GM21825 (cell line): ENCODE measurements at regions not wholly inside any gene's neighbourhood (a gene's known extent, or its start where the extent isn't known, plus 50 kb on each side); places are given as distances from the start of the nearest gene placed in this dataset.
"Not testable (repeated sequence)": the region's sequence is repeated elsewhere in the genome, so short reads cannot be mapped to it uniquely, and the experiment has no call there.

ENCODE experiments used
- ATAC-seq: cut with Tn5 transposase; IDR thresholded peaks from one replicate; pipeline ENCODE4 v1.9.1; 2021; ENCODE audit warnings: mild to moderate bottlenecking, moderate library complexity; ENCODE audit not compliant: unreplicated experiment

GRCh38 chr6:27633221-27633688 is 160.3 kb upstream of the ZNF184 start:
- ATAC-seq, result not testable (repeated sequence)

- no peak for ATAC-seq
These were observed 158.7 kb upstream of the ZNF184 start for GRCh38 chr6:27631609-27631916.

- no peak for ATAC-seq
These were observed 158.1 kb upstream of the ZNF184 start for GRCh38 chr6:27630727-27631608.

DNA sequence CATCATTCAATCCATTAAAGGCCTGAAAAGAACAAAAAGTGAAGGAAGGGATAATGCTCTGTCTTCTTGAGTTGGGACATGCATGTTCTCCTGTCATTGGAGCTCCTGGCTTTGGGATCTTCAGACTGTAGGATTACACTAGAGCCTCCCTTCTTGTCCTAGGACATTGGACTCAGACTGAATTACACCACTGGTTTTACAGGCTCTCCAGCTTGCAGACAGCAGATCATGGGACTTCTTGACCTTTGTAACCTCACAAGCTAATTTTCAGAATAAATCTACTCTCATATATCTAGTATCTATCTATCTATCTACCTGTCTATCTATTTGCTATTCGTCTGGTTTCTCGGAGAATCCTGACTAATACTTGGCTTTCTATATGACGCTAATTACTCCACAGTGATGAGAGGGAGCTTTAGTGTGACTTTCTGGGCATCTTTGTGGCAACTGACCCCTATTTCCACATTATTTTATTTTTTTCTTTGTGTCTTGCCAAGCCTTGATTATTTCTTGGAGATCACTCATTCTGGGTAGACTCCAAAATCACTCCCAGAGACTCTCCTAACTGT is 151.9 kb upstream of the ZNF184 start:
- no peak for ATAC-seq

- no peak for ATAC-seq
These were observed 150.2 kb upstream of the ZNF184 start for GRCh38 chr6:27623103-27623502.

- ATAC-seq, result no peak
These were observed 146.5 kb upstream of the ZNF184 start for GRCh38 chr6:27619436-27619835.

- no peak for ATAC-seq
These were observed 145.1 kb upstream of the ZNF184 start for GRCh38 chr6:27617700-27618689.

DNA sequence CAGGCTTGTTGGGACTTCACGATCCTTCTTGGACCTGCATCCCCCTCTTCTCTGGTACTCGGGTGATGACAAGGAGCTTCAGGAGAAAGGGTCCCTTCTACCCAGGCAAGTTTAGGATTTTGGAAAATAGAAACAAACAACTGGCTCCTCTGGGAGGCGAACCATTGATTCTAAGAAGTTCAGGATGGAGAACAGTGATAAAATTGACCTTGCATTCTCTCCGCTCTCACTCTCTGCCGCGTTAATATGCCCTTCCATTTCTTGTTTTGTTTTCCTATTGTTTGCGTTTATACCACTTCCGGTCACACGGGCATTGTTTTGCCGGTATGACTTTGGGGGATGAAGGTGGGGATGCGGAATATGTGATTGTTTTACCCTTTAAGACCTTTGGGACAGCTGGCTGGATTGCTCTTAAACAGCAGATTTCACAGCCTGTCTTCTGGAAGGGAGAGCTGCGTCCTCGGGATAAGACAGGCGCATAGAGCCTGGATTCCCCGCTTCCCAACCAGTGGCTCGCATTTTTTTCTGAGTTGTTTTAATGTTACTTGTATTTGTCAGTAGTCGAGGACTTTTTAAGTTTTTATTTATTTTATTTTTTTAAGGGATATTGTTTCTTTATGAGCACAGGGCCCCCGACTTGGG is 144.3 kb upstream of the ZNF184 start:
- ATAC-seq, result no peak

- no peak for ATAC-seq
These were observed 143.6 kb upstream of the ZNF184 start for GRCh38 chr6:27616328-27617045.

DNA sequence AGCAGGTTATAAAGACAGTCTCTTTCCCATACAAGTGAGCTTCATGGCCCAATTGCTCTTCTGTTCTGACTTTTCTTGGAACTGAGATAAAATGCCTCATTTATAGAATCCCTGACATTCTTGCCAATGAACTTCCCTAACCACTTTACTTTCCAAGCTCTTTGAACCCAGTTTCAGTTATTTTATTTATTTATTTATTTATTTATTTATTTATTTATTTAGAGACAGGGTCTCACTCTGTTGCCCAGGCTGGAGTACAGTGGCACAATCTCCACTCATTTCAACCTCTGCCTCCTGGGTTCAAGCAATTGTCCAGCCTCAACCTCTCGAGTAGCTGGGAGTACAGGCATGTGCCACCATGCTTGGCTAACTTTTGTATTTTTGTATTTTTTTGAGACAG is 138.5 kb upstream of the ZNF184 start:
- no peak for ATAC-seq

GRCh38 chr6:27608916-27609883 is 136.3 kb upstream of the ZNF184 start:
- no peak for ATAC-seq

DNA sequence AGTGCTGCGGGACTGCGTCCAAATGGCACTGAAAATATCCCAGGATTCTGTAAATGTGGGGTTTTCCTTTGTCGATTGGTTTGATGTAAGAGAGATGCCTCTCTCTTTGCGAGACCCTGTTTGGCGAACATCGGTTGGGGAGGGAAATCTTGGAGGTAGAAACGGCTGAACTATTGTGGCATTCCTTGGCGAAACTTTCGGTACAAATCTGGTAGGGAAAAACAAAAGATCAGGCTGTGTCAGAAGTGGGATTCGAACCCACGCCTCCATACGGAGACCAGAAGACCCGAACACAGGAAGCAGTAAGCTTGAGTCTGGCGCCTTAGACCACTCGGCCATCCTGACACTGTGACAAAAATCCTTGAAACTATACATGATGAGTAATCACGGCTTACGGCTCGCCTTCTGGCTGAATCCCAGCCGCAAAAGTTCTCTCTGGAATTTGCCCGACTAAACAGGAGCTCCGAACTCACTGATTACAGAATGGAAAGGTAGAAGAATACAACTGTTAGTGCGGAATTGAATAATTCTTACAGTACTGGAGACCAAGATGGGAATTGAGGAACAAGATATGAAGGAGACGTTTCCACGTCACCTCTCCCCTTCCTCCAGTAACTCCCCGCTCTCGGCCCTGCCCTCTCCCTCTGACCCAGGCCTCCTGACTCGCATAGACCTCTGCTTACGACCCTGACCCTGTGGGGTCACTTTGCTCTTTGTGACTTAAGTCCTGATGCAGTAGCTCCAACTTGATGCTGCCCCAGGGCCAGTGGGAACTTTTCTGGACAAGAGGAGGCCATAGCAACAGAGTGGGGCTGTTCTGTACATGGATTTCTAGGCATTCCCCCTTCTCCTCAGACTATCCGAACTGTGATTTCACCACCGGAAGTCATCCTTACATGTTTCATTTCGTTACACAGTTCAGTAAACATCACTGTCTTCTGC is 132.8 kb upstream of the ZNF184 start:
- peak; percentile 49 for ATAC-seq

DNA sequence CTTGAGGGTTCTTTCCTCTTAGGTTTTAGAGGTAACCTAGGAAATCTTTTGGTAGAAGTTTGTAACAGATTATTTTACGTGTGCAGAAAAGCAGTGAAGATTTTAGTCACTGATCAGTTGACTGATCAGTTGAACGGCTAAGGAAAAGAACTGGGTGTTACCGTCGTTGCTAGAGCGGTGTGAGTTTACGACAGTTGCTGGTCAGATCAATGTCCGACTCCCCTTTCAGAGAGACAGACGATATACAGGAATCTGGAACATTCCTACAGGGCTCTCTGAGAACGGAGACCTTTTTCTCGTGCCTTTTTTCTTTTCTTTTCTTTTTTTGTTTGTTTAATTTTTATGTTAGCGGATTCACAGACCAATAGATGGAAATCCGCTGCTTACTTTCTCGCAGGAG is 132.1 kb upstream of the ZNF184 start:
- ATAC-seq, result no peak

GRCh38 chr6:27601668-27602254 is 128.9 kb upstream of the ZNF184 start:
- ATAC-seq, result no peak

- no peak for ATAC-seq
These were observed 127.1 kb upstream of the ZNF184 start for GRCh38 chr6:27599859-27600532.

GRCh38 chr6:27597031-27597567 is 124.2 kb upstream of the ZNF184 start:
- not testable (repeated sequence) for ATAC-seq

- no peak for ATAC-seq
These were observed 121.0 kb upstream of the ZNF184 start for GRCh38 chr6:27593861-27594260.
